Common myeloid progenitor, CD34-positive (primary cell): ENCODE measurements at regions not wholly inside any gene's neighbourhood (a gene's known extent, or its start where the extent isn't known, plus 50 kb on each side); places are given as distances from the start of the nearest gene placed in this dataset.

Experiments used
- CTCF ChIA-PET: fragments of 350-600 bp; sonication (Branson Sonifier 250); formaldehyde crosslinking; loops from one replicate; lab custom pipeline; 2021; ENCODE audit warnings: antibody characterized with exemption; lab: Charles Lee
- POLR2A ChIA-PET: fragments of 350-600 bp; sonication (Branson Sonifier 250); formaldehyde crosslinking; loops from one replicate; lab custom pipeline; 2021; ENCODE audit warnings: antibody characterized with exemption; lab: Charles Lee
- DNase-seq, 3 donors: peaks; one replicate each; pipeline versions ENCODE4 v3.0.0 to v3.0.0-alpha.2; 2013
- H3K27ac ChIP-seq, 2 experiments: 1 replicate in 1 of 2; 2 replicates in 1 of 2; pipeline ENCODE4 v1.7.0; 2013; ENCODE audit warnings: inconsistent platforms in 2 of 2, low read length in 2 of 2, mild to moderate bottlenecking in 2 of 2, low read depth in 1 of 2, moderate library complexity in 1 of 2; ENCODE audit not compliant: severe bottlenecking in 2 of 2, insufficient read depth in 1 of 2, poor library complexity in 1 of 2
- H3K27me3 ChIP-seq, 5 experiments: replicated peaks in 2 of 5; 1 replicate in 3 of 5; 2 replicates in 2 of 5; pipeline versions ENCODE4 v1.6.1 to v1.7.0; 2013; ENCODE audit warnings: low read length in 4 of 5, mild to moderate bottlenecking in 2 of 5, moderate library complexity in 2 of 5, inconsistent platforms in 1 of 5; ENCODE audit not compliant: insufficient read depth in 5 of 5, control insufficient read depth in 4 of 5
- H3K36me3 ChIP-seq, 4 experiments: 1 replicate in 2 of 4; 2 replicates in 2 of 4; pipeline versions ENCODE4 v1.6.1 to v1.7.0; 2013; ENCODE audit warnings: low read length in 3 of 4, control low read depth in 1 of 4, mild to moderate bottlenecking in 1 of 4; ENCODE audit not compliant: control insufficient read depth in 4 of 4, insufficient read depth in 4 of 4
- H3K4me1 ChIP-seq, 4 experiments: 1 replicate in 3 of 4; 2 replicates in 1 of 4; pipeline versions ENCODE4 v1.6.1 to v1.7.1; 2013; ENCODE audit warnings: low read length in 3 of 4, mild to moderate bottlenecking in 3 of 4, control low read depth in 1 of 4, inconsistent platforms in 1 of 4, moderate library complexity in 1 of 4; ENCODE audit not compliant: control insufficient read depth in 4 of 4, insufficient read depth in 4 of 4; ENCODE audit errors: control extremely low read depth in 1 of 4
- H3K4me3 ChIP-seq, 7 experiments: 1 replicate in 4 of 7; 2 replicates in 3 of 7; pipeline versions ENCODE4 v1.5.1 to v1.7.0; 2013; ENCODE audit warnings: mild to moderate bottlenecking in 7 of 7, low read length in 6 of 7, moderate library complexity in 6 of 7, inconsistent platforms in 2 of 7, low read depth in 2 of 7, control low read depth in 1 of 7; ENCODE audit not compliant: insufficient read depth in 4 of 7, control insufficient read depth in 1 of 7; ENCODE audit errors: extremely low read depth in 1 of 7
- H3K9me3 ChIP-seq, 5 experiments: 1 replicate in 4 of 5; 2 replicates in 1 of 5; pipeline versions ENCODE4 v1.6.1 to v1.7.1; 2013; ENCODE audit warnings: low read length in 4 of 5, mild to moderate bottlenecking in 2 of 5, inconsistent platforms in 1 of 5, low read depth in 1 of 5, moderate library complexity in 1 of 5; ENCODE audit not compliant: control insufficient read depth in 4 of 5, insufficient read depth in 2 of 5; ENCODE audit errors: control extremely low read depth in 1 of 5
- WGBS: methylation state at CpG from one replicate; pipeline ENCODE4 v1.1.5; 2013; ENCODE audit not compliant: insufficient coverage; 5-methylcytosine and 5-hydroxymethylcytosine counted together

- no peak overlapping the region for H3K27ac ChIP-seq
- no peak overlapping the region for H3K4me3 ChIP-seq
- ChIA-PET POLR2A (no interaction called here), CTCF (no interaction called here)
- H3K27me3 ChIP-seq: no peaks in the 10 kb centered on the region
- H3K36me3 ChIP-seq: no peaks in the 10 kb centered on the region
- DNase-seq: no peak
- no CpG with 5 or more reads among the region's 1 CpG for WGBS
- peaks cover 0 to 2% (median 0%) of the 10 kb centered on the region in 5 experiments for H3K9me3 ChIP-seq
- H3K4me1 ChIP-seq: no peaks in the 10 kb centered on the region
Observed at GRCh38 chr1:82284213-82284612, 483.5 kb downstream of the ADGRL2 start.

- Histone ChIP-seq H3K4me1 (no peaks in the 10 kb centered on the region), H3K4me3 (no peak overlapping the region), H3K27ac (no peak overlapping the region), H3K36me3 (no peaks in the 10 kb centered on the region), H3K27me3 (no peaks in the 10 kb centered on the region), H3K9me3 (peaks cover 0 to 2% (median 0%) of the 10 kb centered on the region in 5 experiments)
- WGBS: 92% methylated on average over 2 of the region's 6 CpGs
- no peak for DNase-seq
- ChIA-PET CTCF (no interaction called here), POLR2A (no interaction called here)
Observed at GRCh38 chr1:82279241-82279640, 478.5 kb downstream of the ADGRL2 start.

GRCh38 chr1:82273816-82274215 lies 473.1 kb downstream of the ADGRL2 start:
- Histone ChIP-seq H3K36me3 (no peaks in the 10 kb centered on the region), H3K9me3 (peaks cover 0 to 3% (median 0%) of the 10 kb centered on the region in 5 experiments), H3K27me3 (no peaks in the 10 kb centered on the region), H3K27ac (no peak overlapping the region), H3K4me3 (no peak overlapping the region), H3K4me1 (no peaks in the 10 kb centered on the region)
- WGBS: 79% methylated on average over 2 of the region's 2 CpGs
- DNase-seq: no peak
- POLR2A ChIA-PET: no interaction called here
- CTCF ChIA-PET: no interaction called here

- POLR2A ChIA-PET: no interaction called here
- Histone ChIP-seq H3K27me3 (no peaks in the 10 kb centered on the region), H3K4me3 (no peak overlapping the region), H3K36me3 (no peaks in the 10 kb centered on the region), H3K27ac (no peak overlapping the region), H3K9me3 (peaks cover 0 to 3% (median 0%) of the 10 kb centered on the region in 5 experiments), H3K4me1 (no peaks in the 10 kb centered on the region)
- WGBS: 100% methylated on average over 4 of the region's 5 CpGs
- CTCF ChIA-PET: no interaction called here
- DNase-seq: no peak
Observed at GRCh38 chr1:82269431-82269830, 468.7 kb downstream of the ADGRL2 start.

- POLR2A ChIA-PET: no interaction called here
Observed at GRCh38 chr1:82268826-82269225, 468.1 kb downstream of the ADGRL2 start.

GRCh38 chr1:82266351-82266750 lies 465.6 kb downstream of the ADGRL2 start:
- ChIA-PET POLR2A (no interaction called here), CTCF (no interaction called here)
- H3K4me3 ChIP-seq: no peak overlapping the region
- H3K27me3 ChIP-seq: no peaks in the 10 kb centered on the region
- H3K27ac ChIP-seq: no peak overlapping the region
- H3K4me1 ChIP-seq: no peaks in the 10 kb centered on the region
- no peaks in the 10 kb centered on the region for H3K36me3 ChIP-seq
- no CpG with 5 or more reads among the region's 1 CpG for WGBS
- peaks cover 0 to 3% (median 0%) of the 10 kb centered on the region in 5 experiments for H3K9me3 ChIP-seq
- DNase-seq: no peak

More at GRCh38 chr1:82268826-82269225, 468.1 kb downstream of the ADGRL2 start:
- CTCF ChIA-PET: no interaction called here
- Histone ChIP-seq H3K27me3 (no peaks in the 10 kb centered on the region), H3K4me1 (no peaks in the 10 kb centered on the region), H3K9me3 (peaks cover 0 to 3% (median 0%) of the 10 kb centered on the region in 5 experiments), H3K36me3 (no peaks in the 10 kb centered on the region), H3K27ac (no peak overlapping the region), H3K4me3 (no peak overlapping the region)
- DNase-seq: no peak
- WGBS: 80% methylated on average over 1 of the region's 1 CpG

- Histone ChIP-seq H3K27me3 (no peaks in the 10 kb centered on the region), H3K4me3 (no peak overlapping the region), H3K9me3 (no peaks in the 10 kb centered on the region), H3K27ac (no peak overlapping the region), H3K4me1 (peaks cover 0 to 4% (median 0%) of the 10 kb centered on the region in 4 experiments), H3K36me3 (no peaks in the 10 kb centered on the region)
- CTCF ChIA-PET: no interaction called here
- POLR2A ChIA-PET: no interaction called here
- 100% methylated on average over 2 of the region's 5 CpGs for WGBS
- no peak for DNase-seq
Observed at GRCh38 chr1:82265436-82265835, 464.7 kb downstream of the ADGRL2 start.
